ENCODE measurements at regions not wholly inside any gene's neighbourhood (a gene's known extent, or its start where the extent isn't known, plus 50 kb on each side); places are given as distances from the start of the nearest gene placed in this dataset.

DNA sequence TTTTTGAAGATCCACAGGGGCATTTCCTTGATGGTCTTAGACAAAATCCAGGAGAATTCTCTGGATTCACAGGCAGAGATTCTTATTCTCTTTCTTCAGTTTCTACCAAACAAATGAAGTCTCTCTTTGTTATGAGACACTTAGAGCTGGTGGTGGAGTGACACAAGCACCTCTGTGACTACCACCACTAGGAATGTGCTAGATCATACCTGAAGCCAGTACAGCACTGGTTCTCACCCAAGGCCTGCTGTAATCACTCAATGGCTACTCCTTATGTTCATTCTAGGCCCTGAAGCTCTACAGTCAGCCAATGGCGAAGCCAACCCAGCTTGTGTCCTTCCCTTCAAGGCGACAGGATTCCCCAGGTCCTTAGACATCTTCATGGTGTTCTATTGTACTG lies 482.3 kb downstream of the TRAM1L1 start:
- TF ChIP-seq CEBPB (IDR thresholded peaks at IDR 0.05) = no peak
- no peak for TF ChIP-seq EP300 (IDR thresholded peaks at IDR 0.05; ENCODE audit: borderline replicate concordance)
- no peak for TF ChIP-seq RAD21 (IDR thresholded peaks at IDR 0.05; ENCODE audit: low read depth)
- TF ChIP-seq, protein P1, sequence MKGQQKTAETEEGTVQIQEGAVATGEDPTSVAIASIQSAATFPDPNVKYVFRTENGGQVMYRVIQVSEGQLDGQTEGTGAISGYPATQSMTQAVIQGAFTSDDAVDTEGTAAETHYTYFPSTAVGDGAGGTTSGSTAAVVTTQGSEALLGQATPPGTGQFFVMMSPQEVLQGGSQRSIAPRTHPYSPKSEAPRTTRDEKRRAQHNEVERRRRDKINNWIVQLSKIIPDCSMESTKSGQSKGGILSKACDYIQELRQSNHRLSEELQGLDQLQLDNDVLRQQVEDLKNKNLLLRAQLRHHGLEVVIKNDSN (IDR thresholded peaks at IDR 0.05) = no peak
- TF ChIP-seq TCF12 (IDR thresholded peaks at IDR 0.05; ENCODE audit: low read depth) = no peak
- no peak for TF ChIP-seq TAF1 (IDR thresholded peaks at IDR 0.05; ENCODE audit: low read depth)
